22Rv1 (cell line): ENCODE measurements at regions not wholly inside any gene's neighbourhood (a gene's known extent, or its start where the extent isn't known, plus 50 kb on each side); places are given as distances from the start of the nearest gene placed in this dataset.

Experiments
- H3K27ac ChIP-seq: fragments of 450-650 bp; 2 replicates; pipeline ENCODE4 v1.5.1; 2017
- ZFX ChIP-seq: fragments of 450-650 bp; IDR thresholded peaks from 2 replicates; pipeline ENCODE4 v1.6.1; 2017; ENCODE audit warnings: antibody characterized with exemption, borderline replicate concordance
- TF ChIP-seq, protein P1 (sequence below): fragments of 450-650 bp; IDR thresholded peaks from 2 replicates; pipeline ENCODE4 v1.5.1; 2017; ENCODE audit warnings: mild to moderate bottlenecking

- H3K27ac ChIP-seq: no peak overlapping the region
- TF ChIP-seq, protein P1, sequence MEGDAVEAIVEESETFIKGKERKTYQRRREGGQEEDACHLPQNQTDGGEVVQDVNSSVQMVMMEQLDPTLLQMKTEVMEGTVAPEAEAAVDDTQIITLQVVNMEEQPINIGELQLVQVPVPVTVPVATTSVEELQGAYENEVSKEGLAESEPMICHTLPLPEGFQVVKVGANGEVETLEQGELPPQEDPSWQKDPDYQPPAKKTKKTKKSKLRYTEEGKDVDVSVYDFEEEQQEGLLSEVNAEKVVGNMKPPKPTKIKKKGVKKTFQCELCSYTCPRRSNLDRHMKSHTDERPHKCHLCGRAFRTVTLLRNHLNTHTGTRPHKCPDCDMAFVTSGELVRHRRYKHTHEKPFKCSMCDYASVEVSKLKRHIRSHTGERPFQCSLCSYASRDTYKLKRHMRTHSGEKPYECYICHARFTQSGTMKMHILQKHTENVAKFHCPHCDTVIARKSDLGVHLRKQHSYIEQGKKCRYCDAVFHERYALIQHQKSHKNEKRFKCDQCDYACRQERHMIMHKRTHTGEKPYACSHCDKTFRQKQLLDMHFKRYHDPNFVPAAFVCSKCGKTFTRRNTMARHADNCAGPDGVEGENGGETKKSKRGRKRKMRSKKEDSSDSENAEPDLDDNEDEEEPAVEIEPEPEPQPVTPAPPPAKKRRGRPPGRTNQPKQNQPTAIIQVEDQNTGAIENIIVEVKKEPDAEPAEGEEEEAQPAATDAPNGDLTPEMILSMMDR: no peak
- TF ChIP-seq ZFX: no peak
Observed at GRCh38 chr7:145644426-145645134, 472.0 kb upstream of the CNTNAP2 start.

GRCh38 chr7:145643981-145644380 is 472.6 kb upstream of the CNTNAP2 start:
- TF ChIP-seq ZFX: no peak
- TF ChIP-seq, protein P1: no peak
- no peak overlapping the region for H3K27ac ChIP-seq

DNA sequence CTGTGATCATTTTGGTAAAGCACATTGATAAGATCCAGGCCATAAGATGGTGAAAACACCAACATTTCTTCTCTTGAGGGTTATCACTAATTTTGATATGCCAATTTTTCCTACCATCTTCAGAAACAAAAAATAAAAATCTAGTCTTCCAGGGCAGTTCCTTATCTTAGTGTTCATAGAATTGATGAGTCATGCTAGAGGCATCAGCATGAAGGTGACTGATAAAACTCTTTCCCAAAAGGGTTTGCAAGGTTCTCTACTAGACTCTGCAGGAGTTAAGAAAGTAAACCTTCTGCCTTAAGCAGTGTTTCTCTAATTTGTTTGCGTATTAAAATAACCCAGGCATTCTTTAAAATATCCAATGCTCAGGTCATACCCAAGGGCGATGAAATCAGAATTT is 483.1 kb upstream of the CNTNAP2 start:
- TF ChIP-seq, protein P1: no peak
- TF ChIP-seq ZFX: no peak

GRCh38 chr7:145624618-145625017 is 492.0 kb upstream of the CNTNAP2 start:
- no peak for TF ChIP-seq ZFX
- TF ChIP-seq, protein P1: no peak

More for the DNA sequence above, 483.1 kb upstream of the CNTNAP2 start:
- no peak overlapping the region for H3K27ac ChIP-seq

DNA sequence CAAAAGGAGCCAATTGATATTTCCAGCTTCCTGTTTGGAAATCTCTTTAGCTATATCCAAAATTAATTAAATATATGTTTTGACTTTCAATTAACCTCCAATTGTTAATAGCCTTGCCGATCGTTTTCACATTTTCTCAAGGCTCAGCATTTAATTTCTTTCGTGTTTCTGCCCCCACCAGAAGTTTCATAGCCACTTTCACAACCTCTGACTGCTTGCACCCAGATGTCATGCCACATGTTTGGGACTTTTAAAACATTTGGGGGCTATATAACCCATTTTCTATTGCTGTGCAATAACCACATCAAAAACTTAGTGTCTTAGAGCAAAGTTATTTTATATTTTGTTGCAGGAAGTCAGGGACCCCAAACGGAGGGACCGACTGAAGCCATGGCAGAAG is 510.6 kb upstream of the CNTNAP2 start:
- TF ChIP-seq, protein P1: no peak
- TF ChIP-seq ZFX: no peak
- H3K27ac ChIP-seq: no peak overlapping the region

More at GRCh38 chr7:145624618-145625017, 492.0 kb upstream of the CNTNAP2 start:
- no peak overlapping the region for H3K27ac ChIP-seq

- H3K27ac ChIP-seq: no peak overlapping the region
- TF ChIP-seq ZFX: no peak
- TF ChIP-seq, protein P1: no peak
Observed at GRCh38 chr7:145599376-145599775, 517.2 kb upstream of the CNTNAP2 start.

- no peak overlapping the region for H3K27ac ChIP-seq
- TF ChIP-seq ZFX: no peak
- TF ChIP-seq, protein P1: no peak
Observed at GRCh38 chr7:145584401-145584800, 532.2 kb upstream of the CNTNAP2 start.
